NCI-H748 (cell line): ENCODE measurements at regions not wholly inside any gene's neighbourhood (a gene's known extent, or its start where the extent isn't known, plus 50 kb on each side); places are given as distances from the start of the nearest gene placed in this dataset.

Experiments used
- DNase-seq: peaks from one replicate; lab custom pipeline; 2025; ENCODE audit not compliant: unreplicated experiment; lab: John Stamatoyannopoulos, UW

DNA sequence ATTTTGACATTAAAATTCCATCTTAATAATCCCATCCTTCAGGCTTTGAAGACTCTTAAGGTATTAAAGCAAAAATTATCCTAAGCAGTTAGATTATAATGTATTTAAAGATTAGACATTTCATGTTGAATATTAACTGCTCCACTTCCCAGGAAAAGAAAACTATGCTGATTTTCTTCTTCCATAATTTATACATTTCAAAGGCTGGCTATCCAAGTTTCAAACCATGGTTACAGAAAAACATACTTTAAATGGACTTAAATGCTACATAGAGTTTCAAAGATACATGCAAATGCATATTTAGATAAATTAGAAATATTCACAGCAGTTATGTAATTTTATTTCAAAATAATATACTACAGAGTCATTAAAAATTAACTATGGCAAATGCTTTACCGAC, 1505.6 kb upstream of the ZEB2 start:
- DNase-seq, result no peak

DNA sequence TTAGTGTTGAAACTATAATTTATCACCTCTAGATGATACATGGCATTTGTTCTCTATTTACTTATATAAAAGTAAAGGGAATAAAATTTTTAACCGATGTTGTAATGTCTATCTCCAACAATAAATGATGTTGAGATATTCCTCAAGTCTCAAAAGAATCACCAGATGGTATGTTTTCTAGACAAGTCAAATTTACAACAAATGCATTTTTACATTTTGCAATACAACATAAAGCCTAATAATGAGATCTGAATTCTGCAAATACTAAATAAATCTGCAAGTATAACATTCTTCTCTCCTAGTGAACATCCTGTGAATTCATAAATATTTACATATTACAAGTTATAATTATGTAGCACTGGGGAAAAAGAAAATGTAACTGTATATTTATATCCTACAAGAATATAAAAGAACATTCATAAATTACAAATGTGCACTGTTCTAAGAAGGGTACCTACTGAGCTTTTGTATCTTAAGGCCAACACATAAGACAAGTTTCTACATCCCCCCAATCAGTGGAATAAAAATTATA, 1504.4 kb upstream of the ZEB2 start:
- DNase-seq, result no peak

DNA sequence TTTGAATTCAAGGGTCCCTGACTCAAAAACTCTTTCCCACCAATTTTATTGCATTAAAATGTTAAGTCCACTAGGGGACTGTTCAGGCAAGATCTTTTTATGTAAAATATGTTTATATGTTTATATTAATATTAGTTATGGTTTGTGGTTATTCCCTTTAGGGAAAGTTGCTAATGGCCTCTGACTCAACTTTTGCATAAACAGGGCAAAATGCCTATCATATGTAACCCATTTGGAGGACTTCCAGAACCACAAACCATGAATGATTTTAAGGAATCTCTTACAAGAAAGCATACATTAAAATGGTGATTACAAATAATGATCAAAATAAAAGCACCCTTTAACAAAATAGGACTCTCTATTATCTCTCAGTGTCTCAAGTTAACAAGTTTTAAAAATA, 1484.5 kb upstream of the ZEB2 start:
- no peak for DNase-seq

DNA sequence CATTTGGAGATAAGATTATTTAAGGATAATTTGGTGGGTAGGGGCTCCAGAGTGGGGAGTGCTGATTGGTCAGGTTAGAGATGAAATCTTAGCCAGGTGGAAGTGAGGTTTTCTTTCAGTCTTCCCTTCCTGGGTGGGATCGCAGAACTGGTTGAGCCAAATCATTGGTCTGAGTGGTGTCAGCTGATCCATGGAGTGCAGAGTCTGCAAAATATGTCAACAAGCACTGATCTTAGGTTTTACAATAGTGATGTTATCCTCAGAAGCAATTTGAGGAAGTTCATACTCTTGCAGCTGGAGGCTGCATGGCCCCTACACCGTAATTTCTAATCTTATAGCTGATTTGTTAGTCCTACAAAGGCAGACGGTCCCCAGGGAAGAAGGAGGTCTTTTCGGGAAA, 1483.4 kb upstream of the ZEB2 start:
- DNase-seq, result no peak

DNA sequence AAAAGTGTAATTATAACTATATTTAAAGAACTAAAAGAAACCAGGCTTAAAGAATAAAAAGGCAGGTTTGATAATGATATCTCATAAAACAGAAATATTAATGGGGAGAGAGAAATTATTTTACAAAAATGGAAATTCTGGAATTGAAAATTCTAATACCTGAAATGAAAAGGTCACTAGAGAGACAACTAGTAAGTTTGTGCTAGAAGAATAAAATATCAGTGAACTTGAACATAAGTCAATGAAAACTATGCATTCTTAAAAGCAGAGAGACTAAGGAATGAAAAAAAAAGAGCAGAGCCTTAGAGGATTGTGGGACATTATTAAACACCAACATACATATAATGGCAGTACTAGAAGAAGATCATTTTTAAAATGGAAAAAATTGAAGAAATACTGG, 1475.0 kb upstream of the ZEB2 start:
- DNase-seq, result no peak

DNA sequence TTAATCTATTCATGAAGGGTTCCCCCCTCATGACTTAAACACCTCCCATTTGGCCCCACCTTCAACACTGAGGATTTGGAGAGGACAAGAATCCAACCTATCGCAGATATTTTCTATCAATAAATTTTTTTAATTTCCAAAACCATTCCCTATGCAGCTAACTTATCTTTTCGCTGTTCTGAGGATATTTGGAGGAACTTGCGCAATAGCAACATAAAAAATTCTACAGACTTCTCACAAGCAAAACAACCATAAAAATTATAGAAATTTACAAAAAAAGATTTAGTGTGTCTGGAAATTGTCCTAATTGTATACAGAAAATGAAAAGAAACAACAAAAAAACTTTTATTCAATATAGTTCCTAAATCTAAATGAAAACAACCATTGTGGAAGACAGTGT, 1472.7 kb upstream of the ZEB2 start:
- no peak for DNase-seq

DNA sequence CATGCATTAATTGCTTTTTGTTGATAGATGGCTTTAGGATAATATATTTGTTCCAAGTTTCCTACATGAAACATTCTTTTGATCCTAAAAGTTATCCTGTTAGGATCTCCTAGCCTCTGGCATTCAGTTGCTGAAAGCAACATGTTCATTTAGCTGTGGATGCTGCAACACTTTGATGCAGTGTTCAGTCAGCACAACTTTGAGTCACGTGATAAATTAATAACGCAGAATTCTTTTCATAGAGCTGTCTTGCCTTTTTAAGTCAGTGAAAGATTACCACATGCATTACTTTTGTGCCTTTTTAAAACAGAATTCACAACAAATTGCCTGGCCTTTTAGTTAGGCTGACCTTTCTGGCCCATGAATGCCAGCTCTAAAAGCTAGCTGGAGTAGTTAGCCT, 1467.9 kb upstream of the ZEB2 start:
- no peak for DNase-seq

DNA sequence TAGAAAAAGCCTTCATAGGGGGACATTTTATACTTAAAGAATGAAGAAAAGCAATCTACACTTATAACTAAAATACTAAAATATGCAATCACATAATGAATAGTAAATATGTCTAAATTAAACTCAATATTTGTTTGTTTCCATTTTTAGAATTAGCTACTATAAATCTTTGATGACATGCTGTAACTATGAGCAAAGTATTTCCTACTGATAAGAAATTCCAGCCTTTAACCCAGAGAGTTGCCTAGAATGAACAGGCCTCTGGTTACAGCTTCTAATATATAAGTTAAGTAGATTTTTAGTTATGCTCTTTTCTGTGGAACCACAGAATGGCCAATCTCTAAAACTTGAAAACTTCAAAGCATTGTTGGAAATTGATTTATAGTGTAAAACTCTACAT, 1465.6 kb upstream of the ZEB2 start:
- no peak for DNase-seq

DNA sequence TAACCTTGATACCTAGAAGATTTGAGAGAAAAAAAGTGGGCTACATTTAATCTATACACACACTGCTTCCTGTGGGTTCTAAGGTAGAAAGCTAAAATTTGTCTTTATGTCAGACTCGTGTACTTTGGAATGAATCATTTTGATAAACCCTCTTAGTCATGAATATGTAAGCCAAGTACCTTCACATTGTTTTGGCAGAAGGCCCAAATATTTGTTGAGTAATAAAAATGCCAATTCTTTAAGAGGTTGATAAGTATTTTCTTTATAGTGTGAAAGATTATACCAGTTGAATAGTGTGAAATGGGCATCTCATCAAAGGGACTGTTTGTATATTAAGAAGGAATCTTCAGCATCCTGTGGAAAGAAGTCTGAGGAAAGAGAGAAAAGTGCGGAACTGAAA, 1464.7 kb upstream of the ZEB2 start:
- DNase-seq, result peak; percentile 1

DNA sequence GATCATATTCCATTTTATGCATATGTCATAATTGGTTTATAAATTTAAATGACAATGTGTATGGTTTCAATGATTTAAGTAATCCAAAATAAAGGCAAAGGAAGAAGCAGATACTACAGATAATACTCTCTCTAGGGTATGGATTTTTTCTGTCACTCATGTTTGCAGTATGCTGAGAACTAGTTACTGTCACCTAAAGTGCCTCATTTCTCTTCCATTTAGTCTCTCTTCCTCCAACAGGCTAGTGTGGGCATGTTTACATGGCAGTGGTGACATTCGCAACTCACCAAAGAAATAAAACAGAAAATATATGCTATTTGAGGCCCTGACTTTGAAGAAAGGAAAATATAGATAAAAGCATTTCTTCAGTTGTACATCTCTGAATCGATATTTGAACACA, 1460.4 kb upstream of the ZEB2 start:
- DNase-seq, result no peak

DNA sequence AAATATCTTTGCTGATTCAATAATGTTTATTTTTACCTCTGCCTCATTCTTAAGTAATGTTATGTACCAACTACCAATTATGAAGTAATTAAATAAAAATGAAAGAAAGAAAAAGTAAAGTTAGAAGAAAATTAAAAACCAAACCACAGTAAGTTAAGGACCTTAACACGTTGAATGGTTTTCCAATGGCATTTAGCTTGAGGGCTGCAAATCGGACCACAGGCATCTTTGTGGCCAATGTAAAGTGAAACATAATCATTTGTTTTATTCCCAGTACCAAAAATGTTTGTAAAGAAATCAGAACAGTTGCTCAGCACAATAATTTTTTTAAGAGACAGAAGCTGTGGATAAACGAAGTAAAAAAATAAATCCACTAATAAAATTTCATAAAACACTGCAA, 1455.5 kb upstream of the ZEB2 start:
- no peak for DNase-seq

DNA sequence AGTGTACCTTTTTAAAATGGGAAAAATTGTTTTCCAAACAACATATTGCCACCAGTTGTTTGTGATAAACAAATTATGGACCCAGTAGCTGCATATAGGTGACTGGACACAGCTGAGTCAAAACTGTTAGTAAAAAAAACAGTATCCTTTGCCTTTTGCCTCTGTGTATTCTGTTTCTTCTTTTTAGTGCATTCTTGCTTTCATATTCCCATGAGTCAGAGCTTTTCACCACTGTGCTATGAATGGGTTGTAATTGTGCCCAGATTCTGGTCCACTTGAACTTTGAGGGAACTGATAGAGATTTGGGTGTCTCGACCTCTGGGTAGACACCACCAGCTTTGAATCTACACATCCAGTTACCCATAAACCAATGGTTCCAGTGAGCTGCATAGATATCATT, 1441.9 kb upstream of the ZEB2 start:
- DNase-seq, result no peak

DNA sequence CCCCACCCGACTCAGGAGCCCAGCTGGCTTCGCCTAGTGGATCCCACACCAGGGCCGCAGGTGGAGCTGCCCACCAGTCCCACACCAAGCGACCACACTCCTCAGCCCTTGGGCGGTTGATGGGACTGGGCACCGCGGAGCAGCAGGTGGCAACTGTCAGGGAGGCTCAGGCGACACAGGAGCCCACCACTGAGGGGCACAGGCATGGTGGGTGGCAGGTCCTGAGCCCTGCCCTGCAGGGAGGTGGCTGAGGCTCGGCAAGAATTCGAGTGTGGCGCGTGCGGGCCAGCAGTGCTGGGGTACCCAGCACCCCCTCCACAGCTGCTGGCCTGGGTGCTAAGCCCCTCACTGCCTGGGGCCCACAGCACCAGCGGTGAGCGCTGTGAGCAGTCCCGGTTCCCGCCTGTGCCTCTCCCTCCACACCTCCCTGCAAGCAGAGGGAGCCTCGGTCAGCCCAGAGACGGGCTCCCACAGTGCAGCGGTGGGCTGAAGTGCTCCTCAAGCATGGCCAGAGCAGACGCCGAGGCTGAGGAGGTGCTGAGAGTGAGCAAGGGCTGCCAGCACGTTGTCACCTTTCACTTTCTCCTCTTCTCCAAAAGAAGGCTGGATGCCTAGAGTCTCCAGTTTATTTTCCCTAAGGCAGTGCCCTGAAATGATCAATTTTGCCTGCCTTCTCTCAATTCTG, 1440.7 kb upstream of the ZEB2 start:
- no peak for DNase-seq

DNA sequence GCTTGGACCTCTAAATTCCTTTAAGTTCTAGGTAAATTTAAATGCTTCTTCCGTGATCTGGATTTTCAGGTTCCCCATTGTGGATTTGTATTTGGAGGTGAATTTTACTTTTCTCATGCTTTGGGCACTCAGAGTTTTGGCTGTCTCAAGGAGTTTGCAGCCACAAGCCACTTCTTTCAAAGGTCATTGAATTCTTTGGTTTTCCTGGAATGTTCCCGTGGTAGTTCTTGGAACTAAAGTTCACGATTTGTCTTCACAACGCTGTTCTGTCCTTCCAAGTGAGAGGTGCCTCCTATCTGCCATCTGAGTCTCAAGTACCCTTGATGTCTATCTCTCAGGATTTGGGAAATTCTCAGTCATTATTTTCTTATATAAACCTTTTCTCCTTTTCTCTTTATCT, 1438.7 kb upstream of the ZEB2 start:
- no peak for DNase-seq

DNA sequence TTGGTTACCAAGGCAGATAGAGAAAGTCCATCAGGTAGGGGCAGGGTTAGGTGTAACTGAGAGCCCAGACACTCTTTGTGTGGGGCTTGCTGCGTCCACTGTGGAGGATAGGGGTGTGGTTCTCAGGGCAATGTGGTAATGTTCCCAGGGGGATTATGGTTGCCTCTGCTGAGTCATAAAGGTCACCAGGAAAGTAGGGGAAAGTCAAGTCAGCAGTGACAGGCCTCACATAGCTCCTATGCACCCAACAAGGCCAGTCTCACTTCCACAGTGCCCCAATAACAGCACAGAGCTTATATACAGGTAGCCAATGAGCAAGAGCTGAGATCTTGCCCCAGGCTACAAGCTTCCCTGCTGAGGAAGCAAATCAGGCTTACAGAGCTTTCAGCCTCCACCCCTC, 1438.0 kb upstream of the ZEB2 start:
- no peak for DNase-seq

DNA sequence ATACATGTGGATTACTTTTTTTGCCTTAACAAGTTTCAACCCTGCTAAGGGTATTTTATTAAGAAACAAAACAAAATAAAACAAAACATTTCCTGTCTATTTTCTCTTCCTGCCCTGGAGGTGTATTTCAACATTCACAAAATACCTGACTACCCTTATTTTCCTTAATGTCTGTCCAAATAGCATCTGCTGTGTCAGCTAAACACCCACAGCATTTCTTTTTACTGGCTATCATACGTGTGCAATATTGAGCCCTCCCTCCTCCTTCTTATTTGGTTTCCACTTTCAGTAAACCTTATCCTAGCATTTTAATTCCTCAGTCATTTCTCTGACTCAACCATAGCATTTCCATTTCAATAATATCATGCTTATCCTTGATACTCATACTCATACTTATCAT, 1420.0 kb upstream of the ZEB2 start:
- DNase-seq, result peak; percentile 7

DNA sequence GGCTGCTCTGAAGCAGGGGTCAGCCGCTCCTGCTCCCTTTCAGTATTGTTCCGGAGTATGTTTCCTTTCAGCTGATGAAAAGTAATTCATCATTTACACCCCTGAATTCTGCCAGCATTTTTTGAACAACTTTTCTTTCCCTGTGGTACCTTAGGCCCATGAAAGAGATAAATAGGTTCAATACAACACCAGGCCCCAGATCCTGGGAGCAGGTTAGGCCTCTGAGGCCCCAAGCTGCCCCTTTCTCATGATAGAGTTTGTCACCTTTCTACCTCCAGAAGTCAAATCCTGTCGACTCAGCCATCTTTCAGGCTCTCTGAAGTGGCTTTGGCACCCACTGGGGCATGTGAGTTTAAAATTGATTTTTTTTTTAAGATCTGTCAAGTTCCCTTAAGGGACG, 1415.1 kb upstream of the ZEB2 start:
- DNase-seq, result no peak

DNA sequence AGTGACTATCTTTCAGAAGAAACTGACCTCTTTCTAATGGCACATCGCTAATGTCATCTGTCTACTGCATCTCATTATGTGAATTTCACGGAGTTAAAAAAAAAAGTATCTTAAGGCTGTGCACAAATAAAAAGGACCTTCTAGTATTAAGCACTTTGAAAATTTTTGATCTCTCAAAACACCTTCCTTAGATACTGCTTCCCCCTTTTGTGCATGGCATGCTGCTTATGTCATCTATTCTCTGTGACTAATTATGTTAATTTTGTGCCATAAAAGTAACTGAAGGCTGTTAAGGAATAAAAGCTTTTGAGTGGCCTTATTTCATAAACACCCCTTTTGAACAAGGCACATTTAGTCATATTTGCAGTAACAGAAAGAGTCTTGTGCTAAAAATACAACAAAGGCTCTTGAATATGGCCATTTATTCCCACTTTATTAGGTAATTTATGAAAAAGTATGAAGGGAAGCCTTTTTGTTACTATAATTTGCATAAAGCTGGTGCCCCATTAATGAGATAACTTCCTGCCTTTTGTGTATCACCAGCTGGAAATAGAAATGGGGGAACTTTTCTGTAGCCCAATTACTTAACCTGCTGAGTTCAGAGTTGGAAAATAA, 1412.0 kb upstream of the ZEB2 start:
- DNase-seq, result peak; percentile 96

DNA sequence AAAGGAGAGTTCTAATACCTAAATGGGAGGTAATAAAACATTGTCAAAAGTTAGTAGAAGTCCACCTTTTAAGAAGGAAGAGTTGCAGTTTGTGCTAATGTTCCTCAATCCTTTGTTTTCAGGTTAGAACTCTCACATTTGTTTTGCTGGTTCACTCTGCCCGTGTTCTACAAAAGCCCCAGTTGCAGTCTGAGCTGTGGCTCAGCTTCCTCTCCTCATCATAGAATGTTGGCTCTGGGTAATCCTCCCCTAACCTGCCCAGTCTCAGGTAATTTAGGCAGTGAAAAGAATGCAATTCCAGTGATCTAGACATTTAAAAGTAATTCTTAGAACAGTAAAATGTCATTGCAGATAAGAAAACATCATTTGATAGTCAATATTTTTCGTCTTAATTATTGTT, 1410.4 kb upstream of the ZEB2 start:
- DNase-seq, result peak; percentile 35

DNA sequence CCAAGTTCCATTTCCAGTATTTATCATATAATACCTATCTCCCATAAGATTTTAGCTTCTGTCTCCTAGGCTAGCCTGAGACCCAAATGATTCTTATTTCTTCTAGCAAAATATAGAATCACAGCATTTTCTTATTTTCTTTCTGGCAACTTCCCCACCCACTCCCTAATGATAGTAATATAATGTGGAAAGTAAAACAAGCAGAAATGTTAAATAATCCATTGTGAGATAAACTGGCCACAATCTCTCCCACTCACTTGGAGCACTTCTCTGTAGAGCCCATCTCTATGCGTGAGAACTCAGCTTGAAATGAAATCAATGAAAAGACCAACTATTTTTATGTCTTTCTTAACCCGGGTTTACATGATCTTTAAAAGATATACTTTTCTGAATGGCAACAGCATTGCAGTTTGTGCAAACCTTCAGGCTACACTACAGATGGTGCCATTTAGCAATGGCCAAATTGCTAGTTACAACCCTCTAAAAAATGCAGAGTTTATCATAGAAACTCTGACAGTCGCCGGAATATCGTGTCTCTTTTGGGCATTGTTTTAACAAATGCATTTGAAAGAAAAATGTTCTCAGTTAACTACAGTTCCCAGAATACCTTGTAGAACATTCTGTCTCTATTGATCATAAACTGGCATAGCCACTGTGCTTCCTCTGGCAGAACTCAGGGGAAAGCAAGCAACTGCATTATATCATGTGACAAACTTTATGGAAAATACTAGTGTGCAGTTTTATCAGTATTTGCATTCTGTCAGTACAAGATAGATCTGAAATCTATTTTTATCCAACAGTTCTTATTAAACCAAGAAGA, 1407.4 kb upstream of the ZEB2 start:
- DNase-seq, result no peak

DNA sequence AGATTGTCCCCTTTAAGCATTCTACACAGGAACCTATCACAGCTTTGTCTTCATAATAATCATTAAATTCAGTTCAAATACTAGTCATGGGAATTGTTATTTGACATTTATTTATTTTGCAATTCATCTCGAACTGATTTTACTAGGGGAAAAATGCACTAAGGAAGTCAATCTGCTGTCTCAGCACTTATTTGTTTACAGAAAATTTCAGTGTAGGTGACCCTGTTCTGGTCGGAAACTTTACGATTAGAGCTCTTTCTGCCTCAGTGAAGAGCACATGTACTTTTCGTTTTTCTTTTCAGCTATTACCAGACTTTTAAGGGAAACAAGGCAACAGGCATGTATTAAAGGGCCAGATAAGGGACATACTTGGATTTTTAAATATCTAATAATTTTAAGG, 1405.7 kb upstream of the ZEB2 start:
- no peak for DNase-seq

DNA sequence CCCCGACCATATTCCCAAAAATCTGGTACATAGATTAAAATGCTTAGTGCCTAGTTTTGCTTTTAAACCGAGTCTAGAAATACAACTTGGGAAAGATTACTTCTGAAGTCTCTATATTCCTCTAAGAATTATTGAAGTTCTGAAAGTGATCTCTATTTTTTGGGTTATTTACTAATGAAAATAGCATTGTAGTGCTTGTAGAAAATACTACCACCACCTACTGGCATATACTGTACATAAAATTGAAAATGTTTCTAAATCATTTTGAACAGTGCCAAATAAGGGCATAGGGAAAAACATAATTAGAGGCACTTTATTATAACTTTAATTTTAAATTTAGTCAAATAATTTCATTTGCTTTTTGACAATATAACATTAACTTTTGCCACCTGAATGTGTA, 1399.6 kb upstream of the ZEB2 start:
- DNase-seq, result no peak
